ENCODE measurements at regions not wholly inside any gene's neighbourhood (a gene's known extent, or its start where the extent isn't known, plus 50 kb on each side); places are given as distances from the start of the nearest gene placed in this dataset.

GRCh38 chr7:38328814-38329213, 55.4 kb upstream of the TARP start:
- no peak for TF ChIP-seq CTCF (IDR thresholded peaks at IDR 0.05)
- no peak for TF ChIP-seq POLR2A (IDR thresholded peaks at IDR 0.05)
